ENCODE measurements at regions not wholly inside any gene's neighbourhood (a gene's known extent, or its start where the extent isn't known, plus 50 kb on each side); places are given as distances from the start of the nearest gene placed in this dataset.

DNA sequence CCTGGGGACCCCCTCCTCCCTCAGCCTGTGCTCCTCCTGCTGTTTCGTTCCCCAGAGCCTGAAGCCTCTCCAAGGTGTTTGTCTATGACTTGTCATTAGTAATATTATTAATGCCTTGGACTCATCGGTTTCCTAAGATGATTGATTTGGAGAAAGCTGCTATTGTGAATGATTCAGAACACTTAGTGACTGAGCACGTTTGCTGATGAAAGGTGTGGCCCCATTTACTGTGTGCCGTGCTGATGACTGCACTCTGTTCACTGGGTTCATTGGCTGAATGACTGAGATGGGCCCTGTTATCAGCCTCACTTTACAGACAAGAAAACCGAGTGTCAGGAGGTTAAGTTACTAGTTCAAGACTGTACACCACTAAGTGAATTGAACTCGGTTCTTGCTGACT is 111.4 kb downstream of the SPP2 start:
- TF ChIP-seq, protein P1, sequence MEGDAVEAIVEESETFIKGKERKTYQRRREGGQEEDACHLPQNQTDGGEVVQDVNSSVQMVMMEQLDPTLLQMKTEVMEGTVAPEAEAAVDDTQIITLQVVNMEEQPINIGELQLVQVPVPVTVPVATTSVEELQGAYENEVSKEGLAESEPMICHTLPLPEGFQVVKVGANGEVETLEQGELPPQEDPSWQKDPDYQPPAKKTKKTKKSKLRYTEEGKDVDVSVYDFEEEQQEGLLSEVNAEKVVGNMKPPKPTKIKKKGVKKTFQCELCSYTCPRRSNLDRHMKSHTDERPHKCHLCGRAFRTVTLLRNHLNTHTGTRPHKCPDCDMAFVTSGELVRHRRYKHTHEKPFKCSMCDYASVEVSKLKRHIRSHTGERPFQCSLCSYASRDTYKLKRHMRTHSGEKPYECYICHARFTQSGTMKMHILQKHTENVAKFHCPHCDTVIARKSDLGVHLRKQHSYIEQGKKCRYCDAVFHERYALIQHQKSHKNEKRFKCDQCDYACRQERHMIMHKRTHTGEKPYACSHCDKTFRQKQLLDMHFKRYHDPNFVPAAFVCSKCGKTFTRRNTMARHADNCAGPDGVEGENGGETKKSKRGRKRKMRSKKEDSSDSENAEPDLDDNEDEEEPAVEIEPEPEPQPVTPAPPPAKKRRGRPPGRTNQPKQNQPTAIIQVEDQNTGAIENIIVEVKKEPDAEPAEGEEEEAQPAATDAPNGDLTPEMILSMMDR (IDR thresholded peaks at IDR 0.05; ENCODE audit: low read length): no peak
- no peak for TF ChIP-seq EZH2 (optimal IDR thresholded peaks at IDR 0.05; ENCODE audit: low read depth, low read length)
